ENCODE measurements at regions not wholly inside any gene's neighbourhood (a gene's known extent, or its start where the extent isn't known, plus 50 kb on each side); places are given as distances from the start of the nearest gene placed in this dataset.

DNA sequence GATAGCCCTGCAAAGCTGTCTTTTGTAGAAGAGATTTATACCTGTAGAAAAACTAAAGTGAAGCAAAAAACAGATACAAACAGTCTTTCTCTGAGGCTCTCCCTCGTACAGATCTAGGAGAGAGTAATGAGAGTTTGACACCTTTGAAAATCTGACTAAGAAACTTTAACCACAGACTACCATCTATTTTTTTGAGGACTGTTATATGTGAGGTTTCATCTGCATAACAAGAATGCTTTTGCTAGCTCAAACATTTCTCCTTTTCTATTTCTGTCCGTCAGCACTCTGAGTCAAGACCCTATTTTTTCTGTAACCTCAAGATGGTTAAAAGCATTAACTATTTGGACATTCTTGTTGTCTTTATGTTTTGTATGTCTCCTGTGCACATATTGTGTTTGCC lies 193.0 kb downstream of the BTBD3 start:
- TF ChIP-seq, protein P1, sequence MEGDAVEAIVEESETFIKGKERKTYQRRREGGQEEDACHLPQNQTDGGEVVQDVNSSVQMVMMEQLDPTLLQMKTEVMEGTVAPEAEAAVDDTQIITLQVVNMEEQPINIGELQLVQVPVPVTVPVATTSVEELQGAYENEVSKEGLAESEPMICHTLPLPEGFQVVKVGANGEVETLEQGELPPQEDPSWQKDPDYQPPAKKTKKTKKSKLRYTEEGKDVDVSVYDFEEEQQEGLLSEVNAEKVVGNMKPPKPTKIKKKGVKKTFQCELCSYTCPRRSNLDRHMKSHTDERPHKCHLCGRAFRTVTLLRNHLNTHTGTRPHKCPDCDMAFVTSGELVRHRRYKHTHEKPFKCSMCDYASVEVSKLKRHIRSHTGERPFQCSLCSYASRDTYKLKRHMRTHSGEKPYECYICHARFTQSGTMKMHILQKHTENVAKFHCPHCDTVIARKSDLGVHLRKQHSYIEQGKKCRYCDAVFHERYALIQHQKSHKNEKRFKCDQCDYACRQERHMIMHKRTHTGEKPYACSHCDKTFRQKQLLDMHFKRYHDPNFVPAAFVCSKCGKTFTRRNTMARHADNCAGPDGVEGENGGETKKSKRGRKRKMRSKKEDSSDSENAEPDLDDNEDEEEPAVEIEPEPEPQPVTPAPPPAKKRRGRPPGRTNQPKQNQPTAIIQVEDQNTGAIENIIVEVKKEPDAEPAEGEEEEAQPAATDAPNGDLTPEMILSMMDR (conservative IDR thresholded peaks at IDR 0.05 in 1 of 2, IDR thresholded peaks at IDR 0.05 in 1 of 2; ENCODE audit: extremely low read depth in 1 of 2, insufficient read depth in 1 of 2, low read depth in 1 of 2, low read length in 2 of 2): no peak
- no peak for TF ChIP-seq EZH2 (IDR thresholded peaks at IDR 0.05; ENCODE audit: borderline replicate concordance, low read length)
